Renal cortex interstitium (tissue), 11 donors: ENCODE measurements at regions not wholly inside any gene's neighbourhood (a gene's known extent, or its start where the extent isn't known, plus 50 kb on each side); places are given as distances from the start of the nearest gene placed in this dataset.
"Not testable (repeated sequence)": the region's sequence is repeated elsewhere in the genome, so short reads cannot be mapped to it uniquely, and the experiment has no call there.

Source experiments
- DNase-seq, 11 donors: peaks; one replicate each; pipeline ENCODE4 v3.0.0-alpha.2; 2013; ENCODE audit warnings: low read depth in 9 of 11, low spot score in 4 of 11; ENCODE audit errors: extremely low read depth in 1 of 11

DNA sequence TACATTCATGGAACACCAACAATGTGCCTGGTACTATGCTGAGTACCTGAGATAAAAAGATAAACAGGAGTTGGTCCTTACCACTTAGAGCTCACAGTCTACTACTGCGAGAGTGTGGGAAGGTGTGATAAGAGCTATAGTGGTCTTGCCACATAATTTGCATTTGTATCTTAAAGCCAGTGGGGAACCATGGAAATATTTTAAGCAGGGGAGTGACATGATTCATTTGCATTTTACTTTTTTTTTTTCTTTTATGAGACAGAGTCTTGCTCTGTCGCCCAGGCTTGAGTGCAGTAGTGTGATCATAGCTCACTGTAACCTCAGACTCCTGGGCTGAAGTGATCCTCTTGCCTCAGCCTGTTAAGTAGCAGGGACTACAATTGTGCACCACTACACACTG lies 53.6 kb downstream of the SRGAP2 start:
- not testable (repeated sequence) for DNase-seq

DNA sequence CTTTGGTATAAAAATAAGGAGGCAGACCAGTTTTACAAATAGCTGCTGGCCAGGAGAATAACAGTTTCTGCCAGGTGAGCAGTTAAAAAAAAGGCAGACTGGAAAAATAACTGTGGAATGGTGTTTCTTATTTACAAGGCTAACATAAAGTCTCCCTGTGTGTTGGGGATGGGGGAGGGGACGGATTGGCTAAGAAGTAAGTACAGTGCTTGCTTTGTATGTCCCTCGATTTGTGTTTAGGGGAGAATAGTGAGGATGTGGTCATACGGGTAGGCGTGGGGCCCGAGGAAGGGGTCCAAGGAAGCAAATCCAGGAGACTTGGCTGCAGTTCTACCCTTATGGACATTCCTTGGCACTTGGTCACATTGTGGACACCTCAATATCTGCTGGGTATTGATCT lies 58.1 kb downstream of the SRGAP2 start:
- not testable (repeated sequence) for DNase-seq

DNA sequence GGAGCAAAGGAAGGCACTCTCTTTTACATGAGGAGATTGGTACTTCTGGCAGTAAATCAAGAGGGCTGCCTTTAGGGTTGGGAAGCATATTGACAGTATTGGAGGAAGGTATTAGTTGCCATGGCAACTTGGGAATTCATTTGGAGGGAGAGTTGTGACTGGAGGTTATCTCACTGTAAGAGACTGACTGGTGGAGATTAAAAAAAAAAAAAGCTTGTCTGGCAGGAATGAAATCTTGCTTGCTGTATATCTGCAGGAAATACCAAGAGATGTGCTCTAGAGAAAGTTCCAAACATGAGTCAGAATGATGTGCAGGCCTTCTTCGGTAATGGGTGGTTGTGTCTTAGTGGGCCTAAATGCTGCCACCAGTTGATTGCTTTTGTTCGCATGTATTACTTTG lies 59.1 kb downstream of the SRGAP2 start:
- not testable (repeated sequence) for DNase-seq

DNA sequence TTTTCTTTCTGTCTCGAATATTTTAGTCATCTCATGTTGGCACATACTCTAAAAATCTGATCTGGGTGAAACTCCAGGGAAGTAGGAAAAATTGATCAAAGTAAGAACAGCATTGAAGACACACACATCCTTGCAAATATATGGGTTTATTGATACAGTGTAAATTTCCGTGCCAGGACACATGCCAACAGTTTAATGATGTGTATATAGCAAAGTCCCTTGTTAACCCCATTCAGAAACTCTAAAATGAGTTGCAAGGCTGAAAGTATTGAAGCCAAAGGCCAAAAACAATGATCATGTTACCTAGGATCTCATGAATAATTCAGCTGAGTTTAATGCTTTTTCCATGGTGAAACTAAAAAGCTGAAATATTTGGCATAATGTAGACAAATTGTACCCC lies 61.6 kb downstream of the SRGAP2 start:
- DNase-seq: not testable (repeated sequence)

DNA sequence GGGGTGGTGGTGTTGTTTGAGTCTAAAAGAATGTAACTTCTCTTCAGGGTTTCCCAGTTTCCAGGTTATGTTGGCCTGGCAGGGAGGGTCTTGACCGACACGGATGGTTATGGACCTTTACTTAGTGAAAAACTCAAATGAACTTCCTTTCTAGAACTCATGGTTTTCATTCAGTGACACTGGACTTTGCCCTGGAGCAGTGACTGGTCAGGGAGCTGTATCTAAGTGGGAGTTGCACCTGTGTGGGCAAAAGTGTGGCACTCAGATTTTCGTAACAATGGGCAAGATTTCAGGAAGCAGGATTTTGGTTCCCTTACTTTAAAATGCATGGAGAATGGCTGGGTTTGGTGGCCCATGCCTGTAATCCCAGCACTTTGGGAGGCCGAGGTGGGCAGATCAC lies 67.8 kb downstream of the SRGAP2 start:
- DNase-seq: not testable (repeated sequence)

DNA sequence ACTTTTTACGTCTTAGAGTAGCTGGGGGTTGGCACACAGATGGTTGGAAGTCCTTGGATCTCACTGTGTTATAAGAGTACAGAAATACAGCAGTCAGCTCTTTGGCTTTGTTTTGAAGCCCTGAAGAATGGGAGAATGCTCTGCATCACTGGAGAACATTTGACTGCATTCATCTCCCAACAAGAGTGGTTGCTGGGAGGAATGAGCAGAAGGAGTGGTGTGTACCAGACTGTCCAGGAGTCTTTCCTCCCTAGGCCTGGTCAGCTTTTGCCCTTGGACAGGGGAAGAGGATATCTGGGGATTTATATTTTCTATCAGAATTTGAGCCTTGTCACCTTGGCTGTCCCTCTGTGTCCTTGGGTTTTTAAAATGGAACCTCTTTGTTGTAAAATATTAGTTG lies 69.8 kb downstream of the SRGAP2 start:
- not testable (repeated sequence) for DNase-seq

DNA sequence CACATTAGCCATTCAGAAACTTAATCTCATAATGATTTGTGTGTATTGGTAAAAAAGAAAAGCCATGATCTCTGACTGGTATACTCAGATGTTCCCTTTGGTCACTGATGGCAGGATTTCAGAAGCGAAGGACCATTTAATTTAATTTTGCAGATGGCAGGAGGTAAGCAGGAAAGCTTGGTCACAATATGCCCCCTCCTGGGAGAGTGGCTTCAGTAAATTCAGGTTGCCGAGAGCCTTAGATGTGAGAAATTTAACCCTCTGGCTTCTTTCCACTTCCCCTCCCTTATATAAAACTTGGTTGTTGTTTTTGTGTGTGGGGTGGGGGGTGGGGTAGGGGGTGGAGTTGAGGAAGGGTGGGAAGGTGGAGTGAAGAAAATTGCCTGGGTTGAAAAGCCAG lies 72.8 kb downstream of the SRGAP2 start:
- DNase-seq: not testable (repeated sequence)

DNA sequence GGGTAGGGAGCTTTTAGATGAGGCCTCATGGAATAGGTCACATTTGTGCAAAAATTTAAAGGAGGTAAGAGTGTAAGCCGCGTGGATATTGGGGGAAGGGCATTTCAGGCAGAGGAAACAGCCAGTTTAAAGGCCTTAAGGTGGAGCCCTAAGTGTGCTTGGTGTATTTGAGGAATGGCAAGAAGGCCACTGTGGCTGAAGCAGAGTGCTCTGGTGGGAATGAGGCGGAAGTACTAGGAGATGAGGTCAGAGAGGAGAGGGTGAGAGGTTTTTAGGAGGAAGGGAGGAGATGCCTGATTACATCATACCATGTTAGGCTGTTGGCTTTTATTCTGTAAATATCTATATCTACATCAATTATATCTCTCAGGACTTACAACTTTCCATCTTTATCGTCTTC lies 75.3 kb downstream of the SRGAP2 start:
- DNase-seq: not testable (repeated sequence)

DNA sequence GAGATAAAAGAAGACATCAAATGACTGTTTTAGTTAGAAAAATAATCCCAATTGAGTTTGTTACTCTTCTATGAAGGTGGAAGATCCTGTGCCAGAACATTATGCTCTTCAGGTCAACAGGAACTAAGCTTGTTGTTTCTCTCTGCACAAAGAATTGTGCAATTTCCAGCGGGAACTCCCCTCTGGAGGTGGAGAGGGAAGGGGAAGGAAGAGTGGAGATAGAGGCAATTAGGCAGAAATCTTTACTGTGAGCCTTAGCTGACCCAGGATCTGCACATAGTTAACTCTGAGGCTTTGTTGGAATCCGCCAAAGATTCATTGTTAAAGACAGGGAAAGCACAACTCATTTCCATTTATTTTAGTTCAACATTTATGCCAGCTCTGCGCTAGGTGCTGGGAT lies 77.3 kb downstream of the SRGAP2 start:
- not testable (repeated sequence) for DNase-seq

DNA sequence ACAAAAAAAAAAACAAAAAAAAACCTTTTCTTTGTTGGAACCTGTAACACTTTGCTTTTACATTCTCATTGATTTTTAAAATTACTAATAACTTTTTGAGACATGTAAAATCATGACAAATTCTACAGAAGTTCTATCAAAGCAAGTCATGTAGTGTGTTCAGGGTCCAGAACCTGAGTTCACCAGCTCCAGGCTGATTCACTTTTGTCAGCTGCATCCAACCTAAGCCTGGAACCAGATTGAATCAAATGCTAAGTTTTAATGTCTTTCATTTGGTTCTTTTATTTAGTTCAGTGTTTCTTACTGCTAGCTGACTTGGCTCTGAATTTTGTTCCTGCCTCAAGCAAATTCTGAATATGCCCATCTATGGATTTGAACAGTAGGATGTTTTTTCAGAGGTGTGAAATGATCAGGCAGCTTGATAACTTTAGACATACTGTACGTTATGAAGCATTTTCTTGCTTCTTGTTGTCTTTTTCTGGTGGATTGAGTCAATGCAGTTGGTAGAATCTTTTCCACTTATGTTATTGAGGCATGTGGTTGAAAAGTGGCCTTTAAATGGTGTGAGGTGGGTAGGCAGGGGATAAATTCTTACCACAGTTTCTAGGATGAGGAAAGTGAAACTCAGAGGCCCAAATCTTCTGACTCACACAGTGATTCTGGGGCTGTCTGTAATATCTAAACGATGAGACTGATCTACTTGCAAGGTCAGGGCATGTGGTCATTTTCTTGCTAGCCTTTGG lies 78.7 kb downstream of the SRGAP2 start:
- DNase-seq: not testable (repeated sequence)

DNA sequence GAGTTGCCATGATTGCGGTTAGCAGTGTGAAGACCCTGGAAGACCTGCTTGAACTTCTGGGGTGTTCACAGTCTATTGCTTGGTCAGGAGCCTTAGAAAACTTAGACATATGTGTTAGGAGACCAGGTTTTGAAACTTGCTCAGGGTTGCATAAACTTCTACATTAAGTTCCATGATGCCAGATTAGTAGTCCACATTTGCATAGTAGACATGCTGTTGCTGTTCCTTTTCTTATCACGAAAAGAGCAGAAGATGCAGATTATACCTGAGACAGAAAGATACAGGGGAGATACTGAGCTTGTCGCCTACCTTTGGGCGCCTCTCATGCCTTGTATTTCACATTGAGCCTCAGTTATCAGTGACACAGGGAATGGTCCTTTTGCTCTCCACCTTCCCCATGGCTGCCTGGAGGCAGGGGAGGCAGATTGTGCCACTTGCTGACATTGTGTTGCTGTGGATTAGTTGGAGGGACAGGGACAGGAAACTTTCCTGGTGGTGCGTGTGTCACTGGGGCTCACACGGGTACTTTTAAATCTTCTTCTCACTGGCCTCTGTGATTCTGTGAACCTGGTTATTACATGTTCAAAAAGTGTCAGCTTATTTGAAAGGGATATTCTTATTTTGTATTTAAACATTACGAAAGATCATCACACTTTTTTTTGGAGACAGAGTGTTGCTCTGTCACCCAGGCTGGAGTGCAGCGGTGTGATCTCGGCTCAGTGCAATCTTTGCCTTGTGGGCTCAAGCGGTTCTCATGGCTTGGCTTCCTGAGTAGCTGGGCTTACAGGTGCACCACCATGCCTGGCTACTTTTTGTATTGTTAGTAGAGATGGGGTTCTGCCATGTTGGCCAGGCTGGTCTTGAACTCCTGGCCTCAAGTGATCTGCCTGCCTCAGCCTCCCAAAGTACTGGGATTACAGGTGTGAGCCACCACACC lies 82.0 kb downstream of the SRGAP2 start:
- not testable (repeated sequence) for DNase-seq

DNA sequence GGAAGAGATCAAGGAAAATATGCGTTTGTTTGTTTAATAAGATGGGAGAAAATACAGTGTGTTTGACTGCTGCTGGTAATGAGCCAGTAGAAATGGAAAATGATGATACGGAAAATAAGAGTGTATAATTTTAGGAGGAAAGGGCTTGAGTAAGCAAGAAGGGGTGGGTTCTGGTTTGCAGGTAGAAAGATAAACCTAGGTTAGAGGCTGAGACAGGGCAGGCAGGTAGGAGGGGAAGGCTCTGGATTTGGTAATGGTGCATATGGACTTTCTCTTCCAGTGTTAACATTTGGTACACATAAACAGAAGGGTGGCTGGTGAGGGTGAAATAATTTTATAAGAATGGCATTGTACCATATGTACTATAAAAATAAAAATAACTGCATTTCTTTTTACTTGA lies 84.4 kb downstream of the SRGAP2 start:
- DNase-seq: not testable (repeated sequence)

DNA sequence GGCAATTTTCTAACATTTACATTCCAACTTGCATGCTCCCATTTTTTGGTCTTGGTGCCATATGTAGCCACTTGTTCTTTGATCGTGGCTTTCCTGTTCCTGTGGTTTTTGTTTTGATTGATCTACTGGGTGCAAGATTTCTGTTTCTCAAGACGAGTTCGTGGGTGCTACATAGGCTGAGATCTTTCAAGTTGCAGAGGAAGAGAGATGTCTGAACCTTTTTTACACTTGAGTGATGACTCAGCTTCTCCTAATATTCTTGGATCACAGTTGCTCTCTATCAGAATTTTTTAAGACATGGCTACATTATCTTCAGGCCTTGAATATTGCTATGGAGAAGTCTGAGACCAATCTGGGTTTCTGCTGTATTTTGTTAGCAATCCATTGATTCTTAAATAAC lies 85.1 kb downstream of the SRGAP2 start:
- DNase-seq: not testable (repeated sequence)

DNA sequence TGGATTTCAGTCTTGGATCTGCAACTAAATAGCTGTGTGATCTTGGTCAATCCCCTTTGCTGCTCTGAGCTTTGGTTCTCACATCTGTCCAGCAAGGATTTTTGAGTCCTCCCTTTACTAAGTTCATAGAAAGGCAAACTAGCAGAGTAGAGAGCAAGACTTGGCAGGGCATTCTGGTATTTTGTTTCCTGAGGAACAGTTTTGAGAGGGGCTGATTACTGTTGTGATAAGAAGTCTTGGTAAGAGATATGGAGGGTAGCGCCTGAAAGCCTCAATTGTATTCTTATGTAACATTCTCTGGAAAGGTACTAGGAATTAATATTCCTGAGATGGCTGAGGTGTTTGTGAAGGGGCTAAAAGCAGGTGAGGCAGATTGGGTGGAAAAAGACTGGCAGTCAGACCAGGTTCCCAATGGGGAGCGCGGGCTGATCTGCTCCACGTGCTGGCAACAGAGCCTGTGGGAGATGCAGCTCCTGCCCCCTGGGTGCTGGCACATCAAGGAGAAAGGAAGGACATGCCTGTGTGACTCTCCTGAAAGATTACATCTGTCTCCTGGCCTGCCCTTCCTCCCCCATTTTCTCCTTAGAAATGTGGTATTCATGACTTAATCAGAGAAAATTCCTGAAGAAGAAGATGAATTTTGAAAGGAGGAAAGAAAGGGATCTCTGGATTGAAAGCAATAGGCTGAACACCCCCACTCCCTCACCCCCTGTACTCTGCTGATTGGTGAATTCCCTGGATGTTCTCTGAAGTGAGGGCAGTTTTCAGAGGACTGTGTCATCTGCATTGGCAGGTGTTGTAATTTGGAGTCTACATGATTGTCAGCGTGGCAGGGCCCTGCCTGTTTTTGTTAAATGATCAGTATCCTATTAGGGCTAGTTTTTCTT lies 94.0 kb downstream of the SRGAP2 start:
- DNase-seq: not testable (repeated sequence)

DNA sequence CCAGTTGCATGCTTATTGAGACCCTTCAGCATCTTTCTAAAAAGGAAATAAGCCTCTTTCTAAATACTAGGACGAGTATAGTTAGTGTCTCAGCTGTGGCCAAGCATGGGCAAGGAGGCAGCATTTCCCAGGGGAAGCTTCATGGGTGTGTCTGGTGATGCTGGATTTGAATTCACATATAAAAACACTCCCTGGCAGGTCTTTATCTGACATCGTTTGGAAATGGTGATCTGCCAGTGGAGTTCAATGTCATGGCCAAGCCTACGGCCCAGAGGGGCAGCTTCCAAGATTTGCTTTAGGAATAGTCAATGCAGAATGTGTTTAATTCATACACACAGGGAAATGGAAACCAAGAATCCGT lies 94.7 kb downstream of the SRGAP2 start:
- not testable (repeated sequence) for DNase-seq

DNA sequence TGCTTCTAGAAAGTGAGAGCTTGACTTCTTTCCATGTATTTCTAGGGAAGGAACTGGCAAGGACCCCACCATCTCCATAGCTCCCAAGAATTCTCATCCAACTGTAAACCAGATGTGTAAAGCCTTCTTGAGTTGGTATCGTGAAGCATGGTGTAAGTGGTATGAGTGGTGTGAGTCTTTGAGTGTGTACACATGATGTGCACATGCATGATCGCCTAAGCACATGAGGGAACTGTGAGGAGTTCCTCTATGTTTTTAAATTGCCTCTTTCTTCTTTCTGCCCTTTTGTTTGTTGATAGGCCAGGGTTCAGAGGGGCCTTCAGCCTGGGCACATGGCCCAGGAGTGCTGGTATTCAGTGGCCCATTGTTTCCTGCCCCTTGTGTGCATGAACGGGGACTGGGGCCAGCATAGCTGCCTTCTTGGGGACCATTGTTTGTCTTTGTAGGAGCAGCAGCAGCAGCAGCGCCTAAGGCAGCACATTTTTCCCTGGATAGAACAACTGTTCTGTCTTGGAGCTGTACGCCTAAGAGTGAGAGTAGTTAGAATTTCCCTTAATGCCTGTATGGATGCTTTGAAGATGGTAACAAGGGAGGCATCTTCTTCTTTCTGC lies 95.9 kb downstream of the SRGAP2 start:
- not testable (repeated sequence) for DNase-seq

DNA sequence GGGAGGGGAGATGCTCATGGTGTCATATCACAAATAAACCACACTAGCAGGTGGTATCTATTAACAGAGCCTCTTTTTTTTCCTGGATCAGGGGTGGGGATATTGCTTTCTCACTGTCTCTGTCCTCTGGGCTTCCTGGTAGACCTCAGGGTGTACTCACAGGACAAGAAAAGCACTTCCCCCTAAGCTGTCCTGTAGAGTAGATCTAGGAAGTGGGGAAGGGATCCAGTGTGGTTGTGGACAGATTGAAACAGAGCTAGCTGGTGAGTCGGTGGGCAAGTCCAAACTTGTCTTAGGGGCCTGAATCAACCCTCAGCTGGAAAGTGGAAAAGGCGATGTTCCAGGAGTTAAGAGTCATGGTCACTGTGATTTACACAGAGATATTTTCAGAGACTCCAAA lies 96.6 kb downstream of the SRGAP2 start:
- DNase-seq: not testable (repeated sequence)

DNA sequence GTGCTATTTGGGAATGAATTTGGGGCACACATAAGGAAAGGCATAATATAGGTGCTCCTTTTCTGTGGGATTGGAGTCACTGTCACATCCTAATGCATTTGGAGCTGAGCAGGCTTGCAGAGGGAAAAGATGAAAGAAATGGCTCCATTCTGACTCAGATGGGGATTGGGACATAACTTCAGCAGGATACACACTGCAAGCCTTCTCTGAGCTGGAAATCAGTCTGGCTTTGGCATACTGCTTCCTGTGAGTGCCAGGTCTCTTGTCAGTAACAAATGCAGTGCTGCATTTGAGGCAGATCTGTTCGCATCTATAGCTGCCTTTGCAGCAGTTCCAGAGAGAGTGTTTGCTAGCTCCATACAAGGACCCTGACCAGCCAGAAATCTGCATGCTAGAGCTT lies 98.7 kb downstream of the SRGAP2 start:
- DNase-seq: not testable (repeated sequence)

DNA sequence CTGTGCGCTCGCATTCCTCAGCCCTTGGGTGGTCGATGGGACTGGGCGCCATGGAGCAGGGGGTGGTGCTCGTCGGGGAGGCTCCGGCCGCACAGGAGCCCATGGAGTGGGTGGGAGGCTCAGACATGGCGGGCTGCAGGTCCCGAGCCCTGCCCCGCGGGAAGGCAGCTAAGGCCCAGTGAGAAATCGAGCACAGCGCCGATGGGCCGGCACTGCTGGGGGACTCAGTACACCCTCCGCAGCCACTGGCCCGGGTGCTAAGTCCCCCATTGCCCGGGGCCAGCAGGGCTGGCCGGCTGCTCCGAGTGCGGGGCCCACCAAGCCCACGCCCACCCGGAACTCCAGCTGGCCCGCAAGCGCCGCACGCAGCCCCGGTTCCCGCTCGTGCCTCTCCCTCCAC lies 104.1 kb downstream of the SRGAP2 start:
- DNase-seq: not testable (repeated sequence)
